ENCODE measurements at regions not wholly inside any gene's neighbourhood (a gene's known extent, or its start where the extent isn't known, plus 50 kb on each side); places are given as distances from the start of the nearest gene placed in this dataset.

DNA sequence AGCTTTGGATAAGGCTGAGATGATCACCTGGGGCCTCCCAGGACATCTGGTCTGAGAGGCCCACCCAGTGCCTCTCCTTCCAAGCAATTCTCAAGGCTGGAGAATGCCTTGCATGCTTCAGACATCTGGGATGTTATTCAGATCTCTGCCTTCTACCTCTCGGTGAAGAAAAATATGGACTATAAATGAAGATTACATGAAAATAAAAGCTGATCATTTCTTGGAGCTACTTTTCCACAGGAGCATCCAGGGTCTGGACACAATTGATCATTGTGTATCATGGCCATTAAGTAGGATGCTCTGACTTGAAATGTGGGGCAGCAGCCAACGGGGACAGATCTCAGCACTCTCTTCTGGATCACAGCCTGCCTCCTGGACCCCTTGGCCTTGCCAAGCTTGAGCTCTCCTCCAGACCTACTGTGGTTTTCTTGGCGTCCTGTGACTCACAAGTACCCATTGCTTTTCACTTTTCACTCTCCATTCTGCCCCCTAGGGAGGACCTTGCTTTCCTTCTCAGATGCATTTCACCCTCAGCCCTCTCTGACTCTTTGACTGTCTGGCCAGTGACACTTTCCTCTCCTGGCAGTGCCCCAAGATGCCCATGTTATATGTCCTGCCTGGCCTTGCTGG lies 203.1 kb downstream of the INSIG2 start:
- H3K9me2 ChIP-seq, result no peaks in the 10 kb centered on the region
- DNase-seq, result no peak
- no peaks in the 10 kb centered on the region for H3K4me1 ChIP-seq (ENCODE audit: control insufficient read depth in 1 of 2, insufficient read depth in 2 of 2, low read depth in 1 of 2, low read length in 1 of 2)
- WGBS (ENCODE audit: low lambda C conversion rate), result 8% methylated on average over 3 of the region's 3 CpGs
- no peak overlapping the region for H3K4me3 ChIP-seq (ENCODE audit: low read depth in 2 of 2, low read length in 1 of 2)
- no peaks in the 10 kb centered on the region for H3K36me3 ChIP-seq (replicated peaks in 1 of 2; ENCODE audit: control insufficient read depth in 1 of 2, insufficient read depth in 2 of 2, low read length in 1 of 2)
- H3K79me2 ChIP-seq (ENCODE audit: insufficient read depth), result no peaks in the 10 kb centered on the region
- no peak overlapping the region for H3K4me2 ChIP-seq
- H3F3A ChIP-seq (replicated peaks; ENCODE audit: insufficient read depth), result no peaks in the 10 kb centered on the region
- no peak overlapping the region for H2AFZ ChIP-seq (ENCODE audit: low read depth)
- no peaks in the 10 kb centered on the region for H3K27me3 ChIP-seq (ENCODE audit: insufficient read depth)
- H3K9ac ChIP-seq, result no peak overlapping the region
- CTCF ChIA-PET, result no interaction called here
- POLR2A ChIA-PET, result no interaction called here
- no peaks in the 10 kb centered on the region for H4K20me1 ChIP-seq (ENCODE audit: insufficient read depth)
- TF ChIP-seq EP300 (IDR thresholded peaks at IDR 0.05; ENCODE audit: borderline replicate concordance in 1 of 2, low read depth in 1 of 2, low read length in 1 of 2) (no peak), RCOR1 (IDR thresholded peaks at IDR 0.05; ENCODE audit: low read length) (no peak), REST (IDR thresholded peaks at IDR 0.05; ENCODE audit: low read depth, low read length) (no peak), MXI1 (IDR thresholded peaks at IDR 0.05; ENCODE audit: low read depth, low read length) (no peak), IRF3 (IDR thresholded peaks at IDR 0.05; ENCODE audit: low read depth, low read length) (no peak), TCF12 (IDR thresholded peaks at IDR 0.05) (no peak), GABPA (IDR thresholded peaks at IDR 0.05; ENCODE audit: low read depth) (no peak), RXRA (IDR thresholded peaks at IDR 0.05; ENCODE audit: borderline replicate concordance, low read depth) (no peak)
- TF ChIP-seq, protein P1, sequence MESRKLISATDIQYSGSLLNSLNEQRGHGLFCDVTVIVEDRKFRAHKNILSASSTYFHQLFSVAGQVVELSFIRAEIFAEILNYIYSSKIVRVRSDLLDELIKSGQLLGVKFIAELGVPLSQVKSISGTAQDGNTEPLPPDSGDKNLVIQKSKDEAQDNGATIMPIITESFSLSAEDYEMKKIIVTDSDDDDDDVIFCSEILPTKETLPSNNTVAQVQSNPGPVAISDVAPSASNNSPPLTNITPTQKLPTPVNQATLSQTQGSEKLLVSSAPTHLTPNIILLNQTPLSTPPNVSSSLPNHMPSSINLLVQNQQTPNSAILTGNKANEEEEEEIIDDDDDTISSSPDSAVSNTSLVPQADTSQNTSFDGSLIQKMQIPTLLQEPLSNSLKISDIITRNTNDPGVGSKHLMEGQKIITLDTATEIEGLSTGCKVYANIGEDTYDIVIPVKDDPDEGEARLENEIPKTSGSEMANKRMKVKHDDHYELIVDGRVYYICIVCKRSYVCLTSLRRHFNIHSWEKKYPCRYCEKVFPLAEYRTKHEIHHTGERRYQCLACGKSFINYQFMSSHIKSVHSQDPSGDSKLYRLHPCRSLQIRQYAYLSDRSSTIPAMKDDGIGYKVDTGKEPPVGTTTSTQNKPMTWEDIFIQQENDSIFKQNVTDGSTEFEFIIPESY (IDR thresholded peaks at IDR 0.05; ENCODE audit: borderline replicate concordance, low read depth), result no peak
- TF ChIP-seq, protein P2, sequence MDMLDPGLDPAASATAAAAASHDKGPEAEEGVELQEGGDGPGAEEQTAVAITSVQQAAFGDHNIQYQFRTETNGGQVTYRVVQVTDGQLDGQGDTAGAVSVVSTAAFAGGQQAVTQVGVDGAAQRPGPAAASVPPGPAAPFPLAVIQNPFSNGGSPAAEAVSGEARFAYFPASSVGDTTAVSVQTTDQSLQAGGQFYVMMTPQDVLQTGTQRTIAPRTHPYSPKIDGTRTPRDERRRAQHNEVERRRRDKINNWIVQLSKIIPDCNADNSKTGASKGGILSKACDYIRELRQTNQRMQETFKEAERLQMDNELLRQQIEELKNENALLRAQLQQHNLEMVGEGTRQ (IDR thresholded peaks at IDR 0.05; ENCODE audit: borderline replicate concordance, low read depth, low read length), result no peak
- TF ChIP-seq, protein P3, sequence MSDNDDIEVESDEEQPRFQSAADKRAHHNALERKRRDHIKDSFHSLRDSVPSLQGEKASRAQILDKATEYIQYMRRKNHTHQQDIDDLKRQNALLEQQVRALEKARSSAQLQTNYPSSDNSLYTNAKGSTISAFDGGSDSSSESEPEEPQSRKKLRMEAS (IDR thresholded peaks at IDR 0.05; ENCODE audit: low read depth), result no peak
- no peaks in the 10 kb centered on the region for H3K9me3 ChIP-seq
- H3K27ac ChIP-seq (ENCODE audit: low read depth in 2 of 2, low read length in 1 of 2), result no peak overlapping the region
